ENCODE measurements at regions not wholly inside any gene's neighbourhood (a gene's known extent, or its start where the extent isn't known, plus 50 kb on each side); places are given as distances from the start of the nearest gene placed in this dataset.
"Not testable (repeated sequence)": the region's sequence is repeated elsewhere in the genome, so short reads cannot be mapped to it uniquely, and the experiment has no call there.

DNA sequence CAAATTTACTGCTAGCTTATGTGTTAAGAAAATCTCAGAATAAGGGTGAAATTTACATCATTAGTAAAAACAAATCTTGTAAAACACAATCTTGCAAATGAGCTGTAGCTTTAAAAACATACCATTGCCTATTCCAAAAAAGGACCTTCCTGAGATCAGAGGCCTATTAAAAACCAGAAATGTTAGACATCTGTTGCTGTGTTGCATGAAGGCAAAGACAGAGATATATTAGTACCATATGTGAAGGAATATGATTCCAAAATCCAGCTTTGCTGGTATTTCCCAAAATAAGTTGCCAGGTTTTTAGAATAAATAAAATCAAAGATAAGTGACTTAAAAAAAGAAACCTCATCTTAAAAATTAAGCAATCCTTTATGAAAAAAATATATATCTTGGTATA lies 504.1 kb upstream of the CDIN1 start:
- no peak for DNase-seq (ENCODE audit: low spot score)

DNA sequence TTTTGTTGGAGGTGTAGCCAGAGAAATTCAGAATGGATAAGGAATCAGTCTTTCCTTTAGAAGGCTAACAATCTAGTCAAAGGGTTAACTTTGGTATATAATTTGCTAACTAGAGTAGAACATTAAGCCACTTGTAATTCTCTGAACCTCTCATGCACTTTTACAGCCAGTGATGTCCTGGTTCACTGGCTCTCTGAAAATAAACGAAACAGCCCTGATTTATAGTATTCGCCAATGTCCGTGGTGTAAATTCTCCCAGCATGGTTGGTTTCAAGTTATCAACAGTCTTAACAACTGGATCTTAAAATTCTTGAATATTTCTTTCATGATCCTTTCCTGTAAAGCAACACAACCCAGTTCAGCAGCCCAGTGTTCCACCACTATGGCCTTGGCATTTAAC lies 500.4 kb upstream of the CDIN1 start:
- DNase-seq (ENCODE audit: low spot score) = no peak

- no peak for DNase-seq (ENCODE audit: low spot score)
These were observed 498.7 kb upstream of the CDIN1 start for GRCh38 chr15:36080759-36081158.

GRCh38 chr15:36090286-36090946 lies 489.0 kb upstream of the CDIN1 start:
- DNase-seq (ENCODE audit: low spot score) = no peak

GRCh38 chr15:36106640-36107335 lies 472.6 kb upstream of the CDIN1 start:
- DNase-seq (ENCODE audit: low spot score) = no peak

DNA sequence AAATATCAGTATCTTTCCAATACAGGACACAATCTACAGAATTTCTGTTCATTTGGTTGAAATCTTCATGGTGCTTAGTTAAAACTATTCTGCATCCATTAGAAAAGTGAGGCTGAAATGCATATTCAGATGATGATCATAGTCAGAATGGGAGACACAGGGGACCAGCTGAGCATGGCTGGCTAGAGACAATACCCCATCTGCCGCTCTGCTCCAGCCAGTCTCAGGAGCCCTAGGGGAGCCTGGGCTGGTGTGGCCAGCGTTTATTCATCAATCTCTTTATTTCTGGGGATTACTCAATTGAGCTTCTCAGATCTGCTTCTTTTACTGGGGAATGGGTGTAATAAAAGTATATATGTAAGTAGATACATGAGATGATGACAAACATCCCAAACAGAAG lies 470.9 kb upstream of the CDIN1 start:
- no peak for DNase-seq (ENCODE audit: low spot score)

- DNase-seq (ENCODE audit: low spot score) = no peak
These were observed 469.3 kb upstream of the CDIN1 start for GRCh38 chr15:36109943-36110658.

- DNase-seq (ENCODE audit: low spot score) = no peak
These were observed 468.8 kb upstream of the CDIN1 start for GRCh38 chr15:36110659-36110993.

DNA sequence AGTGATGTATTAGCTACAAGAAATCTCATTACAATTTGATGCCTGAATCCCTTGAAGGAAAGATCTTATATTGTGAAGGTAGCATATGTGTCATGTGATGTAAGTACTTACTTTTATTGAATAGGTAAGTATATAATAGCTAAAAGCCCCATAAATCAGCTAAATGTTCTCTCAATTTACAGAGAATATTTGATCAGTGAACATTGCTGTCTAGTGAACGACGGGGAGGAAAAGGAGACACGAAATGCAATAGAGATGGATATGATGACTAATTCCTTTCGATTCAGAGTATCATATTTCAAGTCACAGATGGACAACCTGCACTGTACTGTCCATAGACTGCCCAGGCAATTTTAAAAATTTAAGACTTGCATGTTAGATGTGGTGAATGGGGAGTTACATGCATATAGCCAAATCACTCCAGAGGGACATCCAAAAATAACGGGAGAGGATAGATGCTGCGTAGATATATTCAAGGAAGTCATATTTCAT lies 462.1 kb upstream of the CDIN1 start:
- no peak for DNase-seq (ENCODE audit: low spot score)

DNA sequence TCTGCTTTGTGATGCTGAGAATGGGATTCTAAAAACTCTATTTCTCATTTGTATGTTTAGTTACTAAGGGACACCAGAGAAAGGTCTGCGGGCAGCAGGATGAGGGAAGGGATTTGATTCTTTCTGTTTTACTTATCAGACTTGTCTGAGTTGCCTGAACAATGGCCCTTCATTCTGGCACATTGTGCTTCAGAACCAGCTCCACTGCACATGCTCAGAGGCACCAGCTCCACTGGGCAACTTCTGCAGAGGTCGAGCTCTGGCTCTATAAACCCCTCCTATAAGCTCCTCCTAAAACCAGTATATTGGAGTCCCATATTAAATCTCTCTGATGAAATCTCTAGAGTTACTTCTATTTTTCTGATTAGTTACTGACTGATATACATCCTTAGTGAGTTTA lies 453.2 kb upstream of the CDIN1 start:
- DNase-seq (ENCODE audit: low spot score) = no peak

DNA sequence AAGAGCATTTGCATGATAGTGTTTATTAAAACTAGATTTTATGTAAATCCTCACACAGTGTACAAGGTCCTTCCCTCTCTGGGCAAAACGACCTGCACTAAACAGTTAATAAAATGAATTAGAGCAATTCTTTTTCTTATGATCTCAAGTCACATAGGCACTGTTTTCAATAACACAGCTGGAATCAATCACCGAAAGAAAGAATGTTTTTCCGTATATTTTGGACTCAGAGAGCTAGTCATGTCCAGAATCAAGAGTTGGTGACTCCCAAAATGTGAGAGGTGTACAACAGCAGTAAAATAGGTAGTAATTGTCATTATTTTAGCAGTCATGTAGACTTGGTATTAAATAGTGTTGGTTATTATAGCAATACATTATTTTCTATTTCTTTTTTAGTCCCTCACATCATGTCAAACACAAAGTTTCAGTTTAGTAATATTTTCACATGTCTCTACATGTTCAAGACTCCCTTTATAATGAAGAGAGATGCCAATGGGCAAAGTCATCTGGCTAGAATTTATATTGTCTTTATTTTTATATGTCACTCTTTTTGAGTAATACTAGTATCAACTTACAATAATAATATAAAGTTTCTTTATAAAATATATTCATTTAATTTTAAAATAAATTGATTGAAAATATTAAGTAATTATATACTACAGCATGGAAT lies 448.6 kb upstream of the CDIN1 start:
- no peak for DNase-seq (ENCODE audit: low spot score)

DNA sequence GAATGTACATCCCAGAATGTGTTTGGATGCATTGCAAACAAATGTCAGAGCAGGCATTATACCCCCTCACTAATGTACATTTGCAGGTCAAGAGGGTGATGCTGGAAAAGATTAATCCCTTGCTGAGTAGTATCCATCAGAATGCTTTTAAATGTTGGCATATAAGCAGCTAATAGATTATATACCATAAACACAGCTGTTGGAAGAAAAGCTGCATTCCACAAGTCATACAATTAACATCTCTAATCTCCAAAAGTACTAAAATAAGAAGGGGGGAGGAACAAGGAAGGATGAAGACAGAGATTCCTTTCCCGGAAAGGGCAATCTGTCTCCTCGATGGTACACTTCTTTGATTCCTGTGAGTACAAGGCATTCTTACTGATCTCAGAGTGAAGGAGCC lies 445.7 kb upstream of the CDIN1 start:
- DNase-seq (ENCODE audit: low spot score) = no peak

- no peak for DNase-seq (ENCODE audit: low spot score)
These were observed 443.4 kb upstream of the CDIN1 start for GRCh38 chr15:36136049-36136448.

DNA sequence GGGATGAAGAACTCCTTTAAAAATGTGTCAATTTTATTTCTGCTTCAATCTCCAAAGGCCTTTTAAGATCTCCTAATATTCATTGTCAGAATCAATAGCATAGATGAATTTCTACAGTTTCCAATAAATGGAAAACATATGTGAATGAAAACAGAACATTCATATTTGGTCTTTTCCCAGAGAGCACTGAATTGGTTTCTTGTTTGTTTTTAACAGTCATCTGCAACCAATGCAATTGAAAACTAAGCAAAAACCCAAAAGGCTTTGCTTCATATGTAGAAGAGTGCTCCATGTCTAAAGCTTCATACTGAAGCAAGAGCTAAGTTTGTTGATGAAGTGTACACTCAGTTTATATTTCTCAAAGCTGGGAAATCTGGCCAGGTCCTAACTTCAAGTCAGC lies 426.5 kb upstream of the CDIN1 start:
- no peak for DNase-seq (ENCODE audit: low spot score)

DNA sequence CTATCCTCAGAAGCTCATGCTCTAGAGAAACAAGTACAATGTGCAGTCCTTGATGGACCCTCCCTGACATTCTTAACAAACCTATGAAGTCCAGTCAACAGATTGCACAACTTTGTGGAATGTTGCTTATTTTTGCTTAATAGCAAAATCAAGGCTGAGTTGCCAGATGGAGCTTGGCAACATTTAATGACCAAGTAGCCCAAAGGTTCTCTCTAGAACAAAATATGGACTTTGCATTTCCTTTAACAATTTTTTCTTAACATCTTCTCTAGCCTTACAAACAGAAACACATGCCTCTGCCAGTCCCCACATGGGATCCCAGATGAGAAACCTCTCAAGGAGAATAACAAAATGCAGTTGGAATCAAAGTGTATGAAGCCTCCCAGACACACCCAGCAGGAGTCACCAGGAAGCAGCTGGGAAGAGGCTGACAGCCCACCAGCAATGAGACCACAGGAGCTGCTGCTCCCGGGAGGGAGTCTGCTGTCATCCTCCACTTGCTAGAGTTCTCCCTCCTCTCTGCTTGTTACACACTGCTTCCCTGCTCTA lies 422.5 kb upstream of the CDIN1 start:
- no peak for DNase-seq (ENCODE audit: low spot score)

DNA sequence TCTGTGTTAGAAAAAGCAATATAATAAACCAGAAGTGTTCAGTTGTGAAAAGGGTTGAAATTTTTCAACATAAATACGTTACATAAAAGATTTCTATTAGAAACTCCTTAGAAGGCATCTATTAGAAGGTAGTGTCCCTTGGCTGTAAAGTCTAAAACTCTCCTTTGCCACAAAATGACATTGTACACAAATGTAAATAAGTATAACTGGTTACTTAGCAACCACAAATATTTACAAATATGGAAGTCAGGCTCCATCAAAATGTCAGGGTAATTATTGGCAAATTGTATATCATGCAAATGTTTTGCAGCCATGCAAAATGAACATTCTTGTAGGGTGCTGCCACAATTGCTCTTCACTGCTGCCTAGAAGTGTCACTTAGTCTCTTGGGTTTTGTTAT lies 419.1 kb upstream of the CDIN1 start:
- DNase-seq (ENCODE audit: low spot score) = no peak

- no peak for DNase-seq (ENCODE audit: low spot score)
These were observed 418.3 kb upstream of the CDIN1 start for GRCh38 chr15:36161108-36161507.

GRCh38 chr15:36161771-36162212 lies 417.6 kb upstream of the CDIN1 start:
- peak; percentile 63 for DNase-seq (ENCODE audit: low spot score)

GRCh38 chr15:36163983-36164382 lies 415.4 kb upstream of the CDIN1 start:
- not testable (repeated sequence) for DNase-seq (ENCODE audit: low spot score)

- DNase-seq (ENCODE audit: low spot score) = no peak
These were observed 406.5 kb upstream of the CDIN1 start for GRCh38 chr15:36172955-36173354.

GRCh38 chr15:36175186-36175740 lies 404.2 kb upstream of the CDIN1 start:
- no peak for DNase-seq (ENCODE audit: low spot score)

DNA sequence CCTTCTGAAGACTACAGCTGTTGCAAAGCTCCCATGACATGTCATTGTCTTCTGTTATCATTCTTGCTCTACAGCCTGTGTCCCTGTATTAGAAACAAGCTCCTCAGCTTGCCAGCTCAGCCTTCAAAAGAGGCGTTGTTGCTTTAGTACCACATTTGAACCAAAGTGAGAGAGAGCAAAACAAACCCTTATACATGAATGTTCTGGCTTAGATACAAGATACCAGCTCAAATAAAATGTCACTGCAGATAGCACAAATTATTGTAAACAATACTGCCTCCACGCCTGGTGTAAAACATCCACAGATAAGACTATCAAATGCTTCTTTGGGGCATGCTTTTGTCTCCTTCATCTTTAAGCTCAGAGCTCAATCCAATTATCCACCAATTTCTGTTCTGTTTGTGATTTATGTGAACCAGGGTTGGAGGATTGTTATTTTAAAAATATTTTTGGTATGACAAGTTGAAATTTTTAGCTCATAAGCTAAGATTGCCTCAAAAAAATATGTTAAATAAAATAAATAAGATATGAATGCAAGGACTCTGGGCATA lies 403.6 kb upstream of the CDIN1 start:
- DNase-seq (ENCODE audit: low spot score) = no peak

Data from left forelimb (tissue), 1 donor.